ENCODE measurements at regions not wholly inside any gene's neighbourhood (a gene's known extent, or its start where the extent isn't known, plus 50 kb on each side); places are given as distances from the start of the nearest gene placed in this dataset.

DNA sequence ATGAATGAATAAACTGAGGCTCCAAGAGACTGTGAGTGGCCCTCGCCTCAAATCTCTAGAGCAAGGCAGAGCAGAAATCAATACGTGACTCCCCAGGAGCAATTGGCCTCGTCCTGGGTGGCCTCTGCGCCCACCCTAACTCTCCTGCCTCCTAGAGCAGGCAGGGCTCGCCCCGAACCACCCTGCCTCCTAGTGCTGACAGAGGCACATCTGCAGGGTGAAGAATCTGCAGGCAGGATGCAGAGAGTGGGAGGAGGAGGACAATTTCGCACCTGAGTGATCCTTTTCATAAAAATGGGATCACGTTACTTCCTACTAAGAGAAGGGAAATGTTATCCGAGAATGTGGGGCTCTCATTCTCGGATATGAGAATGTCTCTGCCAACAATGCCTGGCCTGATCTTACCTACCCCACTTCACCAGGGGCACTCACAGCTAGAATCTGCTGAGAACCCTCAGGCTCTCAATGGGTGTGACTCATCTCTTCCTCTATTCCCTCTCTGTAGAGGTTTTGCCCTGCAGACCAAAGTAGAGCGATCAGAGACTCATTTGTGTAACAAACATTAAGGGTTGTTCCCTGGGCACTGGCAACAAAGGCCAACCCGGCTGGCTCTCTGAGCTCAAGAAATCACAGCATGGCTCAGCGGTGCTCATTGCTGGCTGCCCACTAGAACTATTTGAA, 61.7 kb upstream of the BCL2L14 start:
- TF ChIP-seq, protein P1, sequence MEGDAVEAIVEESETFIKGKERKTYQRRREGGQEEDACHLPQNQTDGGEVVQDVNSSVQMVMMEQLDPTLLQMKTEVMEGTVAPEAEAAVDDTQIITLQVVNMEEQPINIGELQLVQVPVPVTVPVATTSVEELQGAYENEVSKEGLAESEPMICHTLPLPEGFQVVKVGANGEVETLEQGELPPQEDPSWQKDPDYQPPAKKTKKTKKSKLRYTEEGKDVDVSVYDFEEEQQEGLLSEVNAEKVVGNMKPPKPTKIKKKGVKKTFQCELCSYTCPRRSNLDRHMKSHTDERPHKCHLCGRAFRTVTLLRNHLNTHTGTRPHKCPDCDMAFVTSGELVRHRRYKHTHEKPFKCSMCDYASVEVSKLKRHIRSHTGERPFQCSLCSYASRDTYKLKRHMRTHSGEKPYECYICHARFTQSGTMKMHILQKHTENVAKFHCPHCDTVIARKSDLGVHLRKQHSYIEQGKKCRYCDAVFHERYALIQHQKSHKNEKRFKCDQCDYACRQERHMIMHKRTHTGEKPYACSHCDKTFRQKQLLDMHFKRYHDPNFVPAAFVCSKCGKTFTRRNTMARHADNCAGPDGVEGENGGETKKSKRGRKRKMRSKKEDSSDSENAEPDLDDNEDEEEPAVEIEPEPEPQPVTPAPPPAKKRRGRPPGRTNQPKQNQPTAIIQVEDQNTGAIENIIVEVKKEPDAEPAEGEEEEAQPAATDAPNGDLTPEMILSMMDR (IDR thresholded peaks at IDR 0.05; ENCODE audit: insufficient read depth, low read depth, low read length): no peak
- no peak for TF ChIP-seq EZH2 (IDR thresholded peaks at IDR 0.05; ENCODE audit: insufficient read depth, low read length)

Measured in astrocyte (in vitro differentiated cells and primary cell).